ENCODE measurements at regions not wholly inside any gene's neighbourhood (a gene's known extent, or its start where the extent isn't known, plus 50 kb on each side); places are given as distances from the start of the nearest gene placed in this dataset.

DNA sequence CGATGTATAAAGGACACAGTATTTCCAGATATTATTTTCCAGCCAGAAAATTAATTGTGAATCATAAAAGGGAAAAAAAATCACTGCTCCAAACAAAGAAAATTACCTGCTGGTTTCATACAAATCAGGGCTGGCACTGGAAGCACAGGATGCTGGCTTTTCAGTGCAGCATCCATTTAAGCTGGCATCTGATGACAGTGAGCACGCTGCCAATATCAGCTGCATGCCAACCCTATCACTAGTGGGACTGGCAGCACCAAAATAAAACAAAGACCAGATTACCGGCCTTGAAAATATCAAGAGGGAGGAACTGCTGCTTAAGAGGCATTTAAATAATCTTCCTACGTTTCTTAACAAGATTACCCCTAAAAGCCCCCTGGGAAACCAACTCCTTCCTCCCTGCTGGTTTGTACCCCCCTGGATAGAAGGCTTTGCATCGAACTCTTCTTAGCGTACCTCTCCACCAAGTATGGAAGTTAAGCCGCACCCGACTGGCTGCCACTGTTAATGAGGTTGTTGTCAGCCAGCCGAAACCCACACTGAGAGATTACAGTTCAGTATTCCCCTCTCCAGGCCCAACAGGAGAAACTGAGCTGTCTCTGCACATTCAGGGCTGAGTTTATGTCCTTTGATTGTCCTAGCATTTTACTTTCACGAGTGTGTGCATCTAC lies 257.8 kb downstream of the EFNB2 start:
- DNase-seq (ENCODE audit: low spot score), result no peak
- Histone ChIP-seq H3K36me3 (ENCODE audit: low read depth) (no peaks in the 10 kb centered on the region), H3K27me3 (ENCODE audit: insufficient read depth, poor library complexity, severe bottlenecking) (no peaks in the 10 kb centered on the region), H3K9me3 (ENCODE audit: severe bottlenecking) (no peaks in the 10 kb centered on the region), H3K4me3 (ENCODE audit: severe bottlenecking) (no peak overlapping the region), H3K4me1 (ENCODE audit: insufficient read depth, poor library complexity, severe bottlenecking) (peaks cover 10% of the 10 kb centered on the region), H3K27ac (ENCODE audit: poor library complexity, severe bottlenecking) (no peak overlapping the region)
- TF ChIP-seq CTCF (IDR thresholded peaks at IDR 0.05; ENCODE audit: poor library complexity, severe bottlenecking), result no peak
- ATAC-seq (ENCODE audit: low read depth), result no peak

DNA sequence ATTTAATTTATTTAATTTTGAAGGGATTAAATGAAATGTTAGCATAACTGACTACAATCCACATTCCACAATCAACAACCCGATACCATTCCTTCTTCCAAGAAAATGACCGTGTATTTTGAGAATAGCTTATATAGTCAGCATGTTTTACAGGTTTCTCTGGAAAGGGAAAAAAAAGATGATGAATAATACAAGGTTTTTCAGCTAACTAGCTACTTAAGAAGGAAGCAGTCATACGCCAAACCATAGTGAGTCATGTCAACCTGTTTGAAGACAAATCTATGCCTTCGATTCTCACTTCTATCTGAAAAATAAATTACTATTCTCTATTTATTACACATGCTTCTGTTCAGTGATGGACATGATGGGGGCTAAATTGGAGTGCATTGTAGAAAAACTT lies 258.6 kb downstream of the EFNB2 start:
- DNase-seq (ENCODE audit: low spot score) (no peak), ATAC-seq (ENCODE audit: low read depth) (peak; percentile 51)
- no peak overlapping the region for H3K27ac ChIP-seq (ENCODE audit: poor library complexity, severe bottlenecking)
- H3K27me3 ChIP-seq (ENCODE audit: insufficient read depth, poor library complexity, severe bottlenecking), result no peaks in the 10 kb centered on the region
- H3K36me3 ChIP-seq (ENCODE audit: low read depth), result no peaks in the 10 kb centered on the region
- no peak overlapping the region for H3K4me3 ChIP-seq (ENCODE audit: severe bottlenecking)
- H3K4me1 ChIP-seq (ENCODE audit: insufficient read depth, poor library complexity, severe bottlenecking), result peaks cover 10% of the 10 kb centered on the region
- no peak for TF ChIP-seq CTCF (IDR thresholded peaks at IDR 0.05; ENCODE audit: poor library complexity, severe bottlenecking)
- H3K9me3 ChIP-seq (ENCODE audit: severe bottlenecking), result no peaks in the 10 kb centered on the region

DNA sequence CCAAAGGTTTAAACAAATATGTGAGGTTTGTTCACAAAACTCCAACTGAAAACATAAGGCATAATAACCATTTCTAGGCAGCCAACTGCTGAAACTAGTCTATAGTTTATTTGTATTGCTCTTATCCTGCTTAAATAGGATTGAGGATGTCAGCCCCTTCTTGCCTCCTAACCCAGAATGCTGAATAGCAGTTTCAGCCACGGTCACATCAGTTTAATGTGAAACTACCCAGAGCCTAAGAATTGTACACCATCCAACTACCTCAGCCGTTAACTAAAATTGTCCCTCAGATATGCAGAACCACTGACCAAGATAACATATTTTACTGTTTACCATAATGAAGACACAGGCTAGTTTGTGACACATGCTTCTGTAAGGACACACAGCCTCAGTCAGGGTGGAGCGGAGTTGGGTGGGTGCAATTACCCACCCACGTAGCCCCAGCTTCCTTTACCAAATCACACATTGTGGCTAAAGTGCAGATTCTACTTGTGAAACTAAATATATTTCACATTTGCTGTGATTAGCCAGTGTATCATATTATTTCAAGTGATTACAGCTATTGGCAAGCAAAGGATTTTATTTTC lies 259.9 kb downstream of the EFNB2 start:
- Histone ChIP-seq H3K36me3 (ENCODE audit: low read depth) (no peaks in the 10 kb centered on the region), H3K27me3 (ENCODE audit: insufficient read depth, poor library complexity, severe bottlenecking) (no peaks in the 10 kb centered on the region), H3K4me3 (ENCODE audit: severe bottlenecking) (no peak overlapping the region), H3K4me1 (ENCODE audit: insufficient read depth, poor library complexity, severe bottlenecking) (peaks cover 10% of the 10 kb centered on the region), H3K27ac (ENCODE audit: poor library complexity, severe bottlenecking) (no peak overlapping the region), H3K9me3 (ENCODE audit: severe bottlenecking) (no peaks in the 10 kb centered on the region)
- no peak for TF ChIP-seq CTCF (IDR thresholded peaks at IDR 0.05; ENCODE audit: poor library complexity, severe bottlenecking)
- no peak for ATAC-seq (ENCODE audit: low read depth)
- no peak for DNase-seq (ENCODE audit: low spot score)

- TF ChIP-seq CTCF (IDR thresholded peaks at IDR 0.05; ENCODE audit: poor library complexity, severe bottlenecking), result no peak
- ATAC-seq (ENCODE audit: low read depth) (no peak; the same call in 2 of the 3 replicates), DNase-seq (ENCODE audit: low spot score) (no peak)
- H3K27me3 ChIP-seq (ENCODE audit: insufficient read depth, poor library complexity, severe bottlenecking), result no peaks in the 10 kb centered on the region
- peaks cover 10% of the 10 kb centered on the region for H3K4me1 ChIP-seq (ENCODE audit: insufficient read depth, poor library complexity, severe bottlenecking)
- no peak overlapping the region for H3K4me3 ChIP-seq (ENCODE audit: severe bottlenecking)
- no peaks in the 10 kb centered on the region for H3K36me3 ChIP-seq (ENCODE audit: low read depth)
- H3K9me3 ChIP-seq (ENCODE audit: severe bottlenecking), result no peaks in the 10 kb centered on the region
- no peak overlapping the region for H3K27ac ChIP-seq (ENCODE audit: poor library complexity, severe bottlenecking)
These were observed 260.8 kb downstream of the EFNB2 start for GRCh38 chr13:106274551-106275203.

- no peaks in the 10 kb centered on the region for H3K9me3 ChIP-seq (ENCODE audit: severe bottlenecking)
- ATAC-seq (ENCODE audit: low read depth), result no peak
- H3K4me3 ChIP-seq (ENCODE audit: severe bottlenecking), result no peak overlapping the region
- TF ChIP-seq CTCF (IDR thresholded peaks at IDR 0.05; ENCODE audit: poor library complexity, severe bottlenecking), result no peak
- no peaks in the 10 kb centered on the region for H3K27me3 ChIP-seq (ENCODE audit: insufficient read depth, poor library complexity, severe bottlenecking)
- H3K36me3 ChIP-seq (ENCODE audit: low read depth), result no peaks in the 10 kb centered on the region
- no peak overlapping the region for H3K27ac ChIP-seq (ENCODE audit: poor library complexity, severe bottlenecking)
- no peaks in the 10 kb centered on the region for H3K4me1 ChIP-seq (ENCODE audit: insufficient read depth, poor library complexity, severe bottlenecking)
- no peak for DNase-seq (ENCODE audit: low spot score)
These were observed 271.7 kb downstream of the EFNB2 start for GRCh38 chr13:106263801-106264200.

Measured in RWPE2 (cell line).